GM12892 (cell line): ENCODE measurements at regions not wholly inside any gene's neighbourhood (a gene's known extent, or its start where the extent isn't known, plus 50 kb on each side); places are given as distances from the start of the nearest gene placed in this dataset.

ENCODE experiments used
- POLR2A ChIP-seq: IDR thresholded peaks from 2 replicates; pipeline ENCODE4 v1.6.1; 2011; ENCODE audit warnings: low read depth, low read length, control low read depth
- POLR2AphosphoS5 ChIP-seq: IDR thresholded peaks from 2 replicates; pipeline ENCODE4 v1.6.1; 2011; ENCODE audit warnings: low read depth, low read length, control low read depth
- TAF1 ChIP-seq: IDR thresholded peaks from 2 replicates; pipeline ENCODE4 v1.6.1; 2011; ENCODE audit warnings: low read depth, mild to moderate bottlenecking, control low read depth, low read length, borderline replicate concordance

- TF ChIP-seq POLR2A (no peak), TAF1 (no peak), POLR2AphosphoS5 (no peak)
These were observed 113.3 kb downstream of the RPS12 start for GRCh38 chr6:132927713-132928112.
